HEK293 (cell line): ENCODE measurements at regions not wholly inside any gene's neighbourhood (a gene's known extent, or its start where the extent isn't known, plus 50 kb on each side); places are given as distances from the start of the nearest gene placed in this dataset.
A peak's percentile ranks its signal among the peaks of the same experiment; 100 is the strongest.

Source experiments
- CTCF ChIA-PET: fragments of 350-600 bp; formaldehyde crosslinking; extraction: SDS; loops from one replicate; lab custom pipeline; 2021; ENCODE audit warnings: antibody characterized with exemption; lab: Yijun Ruan, JAX
- POLR2A ChIA-PET: fragments of 300-600 bp; formaldehyde crosslinking; extraction: SDS; loops from one replicate; lab custom pipeline; 2020; ENCODE audit warnings: antibody characterized with exemption, inconsistent platforms; lab: Yijun Ruan, JAX
- H3K27ac ChIP-seq: fragments of 200-500 bp; sonication (Bioruptor generic); 2 replicates; pipeline ENCODE4 v1.5.1; 2014; ENCODE audit warnings: low read depth, low read length, control low read depth, inconsistent platforms; ENCODE audit errors: extremely low read depth
- H3K36me3 ChIP-seq, 2 experiments: fragments of 200-500 bp in 1 of 2; sonication (Bioruptor generic) in 1 of 2; 1 replicate in 1 of 2; 2 replicates in 1 of 2; pipeline ENCODE4 v1.5.1; 2014 to 2017; ENCODE audit warnings: inconsistent platforms in 2 of 2, low read length in 2 of 2; ENCODE audit not compliant: control insufficient read depth in 2 of 2, insufficient read depth in 1 of 2
- H3K4me1 ChIP-seq: fragments of 200-500 bp; sonication (Bioruptor generic); 2 replicates; pipeline ENCODE4 v1.5.1; 2014; ENCODE audit warnings: mild to moderate bottlenecking, low read length, inconsistent platforms; ENCODE audit not compliant: control insufficient read depth, insufficient read depth
- H3K4me3 ChIP-seq: 2 replicates; pipeline ENCODE4 v1.5.1; 2011; ENCODE audit warnings: low read depth, mild to moderate bottlenecking, control low read depth, low read length, moderate library complexity
- H3K9me3 ChIP-seq: fragments of 200-500 bp; sonication (Bioruptor generic); 2 replicates; pipeline ENCODE4 v1.5.1; 2014; ENCODE audit warnings: low read depth, low read length, inconsistent platforms; ENCODE audit not compliant: control insufficient read depth, insufficient read depth
- SP3 ChIP-seq: fragments of 450-650 bp; formaldehyde crosslinking; IDR thresholded peaks from 2 replicates; pipeline ENCODE4 v1.5.1; 2016; ENCODE audit warnings: missing biosample characterization, missing genetic modification characterization
- ZNF248 ChIP-seq: fragments of 450-650 bp; formaldehyde crosslinking; IDR thresholded peaks from 2 replicates; pipeline ENCODE4 v1.5.1; 2017; ENCODE audit warnings: missing biosample characterization, missing genetic modification characterization
- ZNF292 ChIP-seq: fragments of 450-650 bp; formaldehyde crosslinking; IDR thresholded peaks from 2 replicates; pipeline ENCODE4 v1.5.1; 2016; ENCODE audit warnings: low read depth, missing biosample characterization, missing genetic modification characterization, borderline replicate concordance
- ZNF335 ChIP-seq: fragments of 450-650 bp; formaldehyde crosslinking; conservative IDR thresholded peaks from 2 replicates; pipeline ENCODE4 v1.5.1; 2016; ENCODE audit warnings: missing biosample characterization, missing genetic modification characterization
- ZNF366 ChIP-seq: fragments of 450-650 bp; formaldehyde crosslinking; conservative IDR thresholded peaks from 2 replicates; pipeline ENCODE4 v1.5.1; 2016; ENCODE audit warnings: missing biosample characterization, missing genetic modification characterization
- ZNF423 ChIP-seq: fragments of 450-650 bp; formaldehyde crosslinking; IDR thresholded peaks from 2 replicates; pipeline ENCODE4 v1.5.1; 2016; ENCODE audit warnings: missing biosample characterization, missing genetic modification characterization
- ZNF585B ChIP-seq: fragments of 450-650 bp; formaldehyde crosslinking; IDR thresholded peaks from 2 replicates; pipeline ENCODE4 v1.5.1; 2016; ENCODE audit warnings: missing biosample characterization, missing genetic modification characterization
- ZNF626 ChIP-seq: fragments of 450-650 bp; sonication (Bioruptor Pico); formaldehyde crosslinking; IDR thresholded peaks from 2 replicates; pipeline ENCODE4 v1.5.1; 2018; ENCODE audit warnings: missing biosample characterization, missing genetic modification characterization, inconsistent platforms
- ZNF785 ChIP-seq: fragments of 450-650 bp; formaldehyde crosslinking; IDR thresholded peaks from 2 replicates; pipeline ENCODE4 v1.5.1; 2016; ENCODE audit warnings: missing biosample characterization, missing genetic modification characterization
- TF ChIP-seq, protein P1 (sequence below): fragments of 450-650 bp; IDR thresholded peaks from 2 replicates; pipeline ENCODE4 v1.5.1; 2018; ENCODE audit warnings: missing biosample characterization, missing genetic modification characterization
- TF ChIP-seq, protein P2 (sequence below): fragments of 450-650 bp; formaldehyde crosslinking; IDR thresholded peaks from 2 replicates; pipeline ENCODE4 v1.5.1; 2016; ENCODE audit warnings: missing biosample characterization, missing genetic modification characterization
- TF ChIP-seq, protein P3 (sequence below): fragments of 450-650 bp; IDR thresholded peaks from 2 replicates; pipeline ENCODE4 v1.5.1; 2018; ENCODE audit warnings: missing biosample characterization, mild to moderate bottlenecking, missing genetic modification characterization
- TF ChIP-seq, protein P4 (sequence below): fragments of 450-650 bp; formaldehyde crosslinking; IDR thresholded peaks from 2 replicates; pipeline ENCODE4 v1.5.1; 2016; ENCODE audit warnings: missing biosample characterization, missing genetic modification characterization, low read depth
- TF ChIP-seq, protein P5 (sequence below): sonication (generic); formaldehyde crosslinking; IDR thresholded peaks from 2 replicates; pipeline ENCODE4 v1.8.1; 2022; ENCODE audit warnings: mild to moderate bottlenecking, moderate library complexity, missing genetic modification reagents

DNA sequence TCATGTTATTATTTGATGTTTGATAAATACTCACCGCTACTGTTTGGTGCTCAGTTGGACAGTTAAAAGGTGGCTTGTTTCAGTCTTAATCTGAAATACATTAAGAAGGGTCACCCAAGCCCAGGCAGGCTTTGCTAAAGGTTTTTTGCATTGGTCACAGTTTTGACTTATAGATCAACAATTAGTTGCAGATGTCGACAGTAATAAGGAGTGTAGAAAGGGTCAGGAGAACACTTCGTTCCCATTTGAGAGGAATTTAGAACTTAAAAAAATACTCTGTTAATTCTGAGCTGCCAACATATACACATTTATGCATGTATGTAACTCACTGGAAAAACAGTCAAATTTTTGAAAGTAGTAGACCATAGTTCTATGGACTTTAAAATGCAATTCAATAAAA lies 130.3 kb downstream of the TMEM30B start:
- Histone ChIP-seq H3K27ac (no peak overlapping the region), H3K4me1 (no peaks in the 10 kb centered on the region), H3K9me3 (no peaks in the 10 kb centered on the region), H3K36me3 (no peaks in the 10 kb centered on the region), H3K4me3 (no peak overlapping the region)
- ChIA-PET POLR2A (no interaction called here), CTCF (interaction anchor here (0.7 kb wide), 1 partner anchor 553 kb away, joined by 3 read pairs; no protein-coding TSS in a partner anchor)
- TF ChIP-seq, protein P1, sequence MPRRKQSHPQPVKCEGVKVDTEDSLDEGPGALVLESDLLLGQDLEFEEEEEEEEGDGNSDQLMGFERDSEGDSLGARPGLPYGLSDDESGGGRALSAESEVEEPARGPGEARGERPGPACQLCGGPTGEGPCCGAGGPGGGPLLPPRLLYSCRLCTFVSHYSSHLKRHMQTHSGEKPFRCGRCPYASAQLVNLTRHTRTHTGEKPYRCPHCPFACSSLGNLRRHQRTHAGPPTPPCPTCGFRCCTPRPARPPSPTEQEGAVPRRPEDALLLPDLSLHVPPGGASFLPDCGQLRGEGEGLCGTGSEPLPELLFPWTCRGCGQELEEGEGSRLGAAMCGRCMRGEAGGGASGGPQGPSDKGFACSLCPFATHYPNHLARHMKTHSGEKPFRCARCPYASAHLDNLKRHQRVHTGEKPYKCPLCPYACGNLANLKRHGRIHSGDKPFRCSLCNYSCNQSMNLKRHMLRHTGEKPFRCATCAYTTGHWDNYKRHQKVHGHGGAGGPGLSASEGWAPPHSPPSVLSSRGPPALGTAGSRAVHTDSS (tag by site-specific recombination) = no peak
- TF ChIP-seq ZNF292 (tag by site-specific recombination) (no peak), ZNF785 (tag by site-specific recombination) (no peak), ZNF585B (tag by site-specific recombination) (no peak), SP3 (tag by site-specific recombination) (no peak), ZNF626 (tag by site-specific recombination) (no peak), ZNF335 (tag by site-specific recombination) (no peak)
- TF ChIP-seq, protein P2, sequence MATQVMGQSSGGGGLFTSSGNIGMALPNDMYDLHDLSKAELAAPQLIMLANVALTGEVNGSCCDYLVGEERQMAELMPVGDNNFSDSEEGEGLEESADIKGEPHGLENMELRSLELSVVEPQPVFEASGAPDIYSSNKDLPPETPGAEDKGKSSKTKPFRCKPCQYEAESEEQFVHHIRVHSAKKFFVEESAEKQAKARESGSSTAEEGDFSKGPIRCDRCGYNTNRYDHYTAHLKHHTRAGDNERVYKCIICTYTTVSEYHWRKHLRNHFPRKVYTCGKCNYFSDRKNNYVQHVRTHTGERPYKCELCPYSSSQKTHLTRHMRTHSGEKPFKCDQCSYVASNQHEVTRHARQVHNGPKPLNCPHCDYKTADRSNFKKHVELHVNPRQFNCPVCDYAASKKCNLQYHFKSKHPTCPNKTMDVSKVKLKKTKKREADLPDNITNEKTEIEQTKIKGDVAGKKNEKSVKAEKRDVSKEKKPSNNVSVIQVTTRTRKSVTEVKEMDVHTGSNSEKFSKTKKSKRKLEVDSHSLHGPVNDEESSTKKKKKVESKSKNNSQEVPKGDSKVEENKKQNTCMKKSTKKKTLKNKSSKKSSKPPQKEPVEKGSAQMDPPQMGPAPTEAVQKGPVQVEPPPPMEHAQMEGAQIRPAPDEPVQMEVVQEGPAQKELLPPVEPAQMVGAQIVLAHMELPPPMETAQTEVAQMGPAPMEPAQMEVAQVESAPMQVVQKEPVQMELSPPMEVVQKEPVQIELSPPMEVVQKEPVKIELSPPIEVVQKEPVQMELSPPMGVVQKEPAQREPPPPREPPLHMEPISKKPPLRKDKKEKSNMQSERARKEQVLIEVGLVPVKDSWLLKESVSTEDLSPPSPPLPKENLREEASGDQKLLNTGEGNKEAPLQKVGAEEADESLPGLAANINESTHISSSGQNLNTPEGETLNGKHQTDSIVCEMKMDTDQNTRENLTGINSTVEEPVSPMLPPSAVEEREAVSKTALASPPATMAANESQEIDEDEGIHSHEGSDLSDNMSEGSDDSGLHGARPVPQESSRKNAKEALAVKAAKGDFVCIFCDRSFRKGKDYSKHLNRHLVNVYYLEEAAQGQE (tag by site-specific recombination) = no peak
- TF ChIP-seq, protein P3, sequence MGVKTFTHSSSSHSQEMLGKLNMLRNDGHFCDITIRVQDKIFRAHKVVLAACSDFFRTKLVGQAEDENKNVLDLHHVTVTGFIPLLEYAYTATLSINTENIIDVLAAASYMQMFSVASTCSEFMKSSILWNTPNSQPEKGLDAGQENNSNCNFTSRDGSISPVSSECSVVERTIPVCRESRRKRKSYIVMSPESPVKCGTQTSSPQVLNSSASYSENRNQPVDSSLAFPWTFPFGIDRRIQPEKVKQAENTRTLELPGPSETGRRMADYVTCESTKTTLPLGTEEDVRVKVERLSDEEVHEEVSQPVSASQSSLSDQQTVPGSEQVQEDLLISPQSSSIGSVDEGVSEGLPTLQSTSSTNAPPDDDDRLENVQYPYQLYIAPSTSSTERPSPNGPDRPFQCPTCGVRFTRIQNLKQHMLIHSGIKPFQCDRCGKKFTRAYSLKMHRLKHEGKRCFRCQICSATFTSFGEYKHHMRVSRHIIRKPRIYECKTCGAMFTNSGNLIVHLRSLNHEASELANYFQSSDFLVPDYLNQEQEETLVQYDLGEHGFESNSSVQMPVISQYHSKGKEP (tag by site-specific recombination) = no peak
- TF ChIP-seq, protein P4, sequence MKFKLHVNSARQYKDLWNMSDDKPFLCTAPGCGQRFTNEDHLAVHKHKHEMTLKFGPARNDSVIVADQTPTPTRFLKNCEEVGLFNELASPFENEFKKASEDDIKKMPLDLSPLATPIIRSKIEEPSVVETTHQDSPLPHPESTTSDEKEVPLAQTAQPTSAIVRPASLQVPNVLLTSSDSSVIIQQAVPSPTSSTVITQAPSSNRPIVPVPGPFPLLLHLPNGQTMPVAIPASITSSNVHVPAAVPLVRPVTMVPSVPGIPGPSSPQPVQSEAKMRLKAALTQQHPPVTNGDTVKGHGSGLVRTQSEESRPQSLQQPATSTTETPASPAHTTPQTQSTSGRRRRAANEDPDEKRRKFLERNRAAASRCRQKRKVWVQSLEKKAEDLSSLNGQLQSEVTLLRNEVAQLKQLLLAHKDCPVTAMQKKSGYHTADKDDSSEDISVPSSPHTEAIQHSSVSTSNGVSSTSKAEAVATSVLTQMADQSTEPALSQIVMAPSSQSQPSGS = no peak
- TF ChIP-seq, protein P5, sequence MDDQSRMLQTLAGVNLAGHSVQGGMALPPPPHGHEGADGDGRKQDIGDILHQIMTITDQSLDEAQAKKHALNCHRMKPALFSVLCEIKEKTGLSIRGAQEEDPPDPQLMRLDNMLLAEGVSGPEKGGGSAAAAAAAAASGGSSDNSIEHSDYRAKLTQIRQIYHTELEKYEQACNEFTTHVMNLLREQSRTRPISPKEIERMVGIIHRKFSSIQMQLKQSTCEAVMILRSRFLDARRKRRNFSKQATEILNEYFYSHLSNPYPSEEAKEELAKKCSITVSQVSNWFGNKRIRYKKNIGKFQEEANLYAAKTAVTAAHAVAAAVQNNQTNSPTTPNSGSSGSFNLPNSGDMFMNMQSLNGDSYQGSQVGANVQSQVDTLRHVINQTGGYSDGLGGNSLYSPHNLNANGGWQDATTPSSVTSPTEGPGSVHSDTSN (CRISPR knock-in tag) = no peak

DNA sequence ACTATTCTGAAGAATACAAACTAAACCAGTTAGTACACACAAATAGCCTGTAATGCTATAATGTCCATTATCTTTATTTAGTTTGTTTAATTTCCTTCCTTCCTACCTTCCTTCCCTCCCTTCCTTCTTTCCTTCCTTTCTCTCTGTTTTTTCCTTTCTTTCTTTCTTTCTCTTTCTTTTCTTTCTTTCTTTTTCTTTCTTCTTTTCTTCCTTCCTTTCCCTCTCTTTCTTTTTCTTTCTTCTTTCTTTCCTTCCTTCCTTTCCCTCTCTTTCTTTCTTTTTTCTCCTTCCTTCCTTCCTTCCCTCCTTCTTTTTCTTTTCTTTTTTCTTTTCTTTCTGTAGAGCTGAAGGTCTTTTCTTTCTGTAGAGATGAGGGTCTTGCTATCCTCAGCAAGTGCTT lies 131.2 kb downstream of the TMEM30B start:
- H3K4me1 ChIP-seq = no peaks in the 10 kb centered on the region
- CTCF ChIA-PET = no interaction called here
- H3K4me3 ChIP-seq = no peak overlapping the region
- H3K36me3 ChIP-seq = no peaks in the 10 kb centered on the region
- no peak for TF ChIP-seq ZNF423 (tag by site-specific recombination)
- 0 out of 2 replicates have a peak, but pooled peaks have one; percentile 30 for TF ChIP-seq ZNF248
- peak; percentile 93 for TF ChIP-seq ZNF366
- H3K27ac ChIP-seq = no peak overlapping the region
- POLR2A ChIA-PET = no interaction called here
- H3K9me3 ChIP-seq = no peaks in the 10 kb centered on the region
